GM18870 (cell line): ENCODE measurements at regions not wholly inside any gene's neighbourhood (a gene's known extent, or its start where the extent isn't known, plus 50 kb on each side); places are given as distances from the start of the nearest gene placed in this dataset.
A peak's percentile ranks its signal among the peaks of the same experiment; 100 is the strongest.
"Not testable (repeated sequence)": the region's sequence is repeated elsewhere in the genome, so short reads cannot be mapped to it uniquely, and the experiment has no call there.

ENCODE experiments used
- ATAC-seq: cut with Tn5 transposase; IDR thresholded peaks from one replicate; pipeline ENCODE4 v1.9.1; 2021; ENCODE audit warnings: moderate library complexity; ENCODE audit not compliant: unreplicated experiment

GRCh38 chr4:84291969-84292368 lies 207.1 kb downstream of the NKX6-1 start:
- ATAC-seq: no peak

DNA sequence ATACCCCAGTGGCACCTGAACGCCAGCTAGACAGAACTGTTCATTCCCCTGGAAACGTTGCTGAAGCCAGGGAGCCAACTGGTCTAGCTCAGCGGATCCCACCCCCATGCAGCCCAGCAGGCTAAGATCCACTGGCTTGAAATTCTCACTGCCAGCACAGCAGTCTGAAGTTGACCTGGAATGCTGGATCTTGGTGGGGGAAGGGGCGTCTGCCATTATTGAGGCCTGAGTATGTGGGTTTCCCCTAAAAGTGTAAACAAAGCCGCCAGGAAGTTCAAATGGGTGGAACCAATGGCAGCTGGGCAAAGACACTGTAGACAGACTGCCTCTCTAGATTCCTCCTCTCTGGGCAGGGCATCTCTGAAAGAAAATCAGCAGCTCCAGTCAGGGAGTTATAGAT lies 213.0 kb downstream of the NKX6-1 start:
- no peak for ATAC-seq

GRCh38 chr4:84279678-84280077 lies 219.4 kb downstream of the NKX6-1 start:
- ATAC-seq: no peak

- no peak for ATAC-seq
Observed at GRCh38 chr4:84277923-84278322, 221.2 kb downstream of the NKX6-1 start.

DNA sequence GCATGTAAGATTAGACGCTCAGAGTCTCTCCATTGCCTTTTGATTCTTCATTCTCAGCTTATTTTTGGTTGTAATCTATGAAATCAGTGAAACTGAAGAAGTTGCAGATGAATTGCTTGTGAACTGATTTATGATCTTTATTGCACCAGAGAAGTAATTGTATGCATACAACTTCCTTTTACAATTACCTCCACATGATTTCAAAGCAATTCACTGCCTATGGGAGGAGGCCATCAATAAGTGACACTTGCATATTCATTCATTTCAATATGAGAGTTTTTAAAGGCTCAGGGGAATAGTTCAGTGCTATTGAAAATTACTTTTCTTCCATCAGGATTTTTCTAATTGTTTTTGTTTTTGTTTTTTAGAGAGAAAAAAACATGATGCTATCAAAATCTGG lies 222.3 kb downstream of the NKX6-1 start:
- no peak for ATAC-seq

- no peak for ATAC-seq
Observed at GRCh38 chr4:84269536-84270044, 229.5 kb downstream of the NKX6-1 start.

DNA sequence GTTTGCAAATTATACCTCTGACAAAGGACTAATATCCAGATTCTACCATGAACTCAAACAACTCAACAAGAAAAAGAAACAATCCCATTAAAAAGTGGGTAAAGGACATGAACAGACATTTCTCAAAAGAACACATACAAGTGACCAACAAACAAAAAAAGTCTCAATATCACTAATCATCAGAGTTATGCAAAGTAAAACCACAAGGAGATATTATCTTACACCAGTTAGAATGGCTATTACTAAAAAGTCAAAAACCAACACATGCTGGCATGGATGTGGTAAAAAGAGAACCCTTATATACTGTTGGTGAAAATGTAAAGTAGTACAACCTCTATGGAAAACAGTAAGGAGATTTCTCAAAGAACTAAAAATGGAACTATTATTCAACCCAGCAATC lies 234.4 kb downstream of the NKX6-1 start:
- peak; percentile 54 for ATAC-seq

- ATAC-seq: peak; percentile 41
Observed at GRCh38 chr4:84263415-84263814, 235.7 kb downstream of the NKX6-1 start.

DNA sequence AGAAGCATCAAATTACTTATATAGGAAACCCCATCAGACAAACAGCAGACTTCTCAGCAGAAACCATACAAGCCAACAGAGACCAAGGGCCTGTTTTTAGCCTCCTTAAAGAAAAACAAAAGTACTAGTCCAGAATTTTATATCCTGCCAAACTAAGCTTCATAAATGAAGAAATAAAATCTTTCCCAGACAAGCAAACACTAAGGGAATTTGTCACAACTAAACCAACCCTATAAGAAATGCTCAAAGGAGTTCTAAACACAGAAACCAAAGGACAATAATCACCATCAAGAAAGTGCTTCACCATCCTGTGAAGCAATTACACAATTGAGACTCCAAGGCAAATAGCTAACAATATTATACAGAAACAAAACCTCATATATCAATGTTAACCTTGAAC lies 238.6 kb downstream of the NKX6-1 start:
- no peak for ATAC-seq

- ATAC-seq: peak; percentile 93
Observed at GRCh38 chr4:84258905-84259830, 239.9 kb downstream of the NKX6-1 start.

- ATAC-seq: no peak
Observed at GRCh38 chr4:84254537-84254936, 244.6 kb downstream of the NKX6-1 start.

- ATAC-seq: no peak
Observed at GRCh38 chr4:84249521-84249920, 249.6 kb downstream of the NKX6-1 start.

- not testable (repeated sequence) for ATAC-seq
Observed at GRCh38 chr4:84245042-84245441, 254.1 kb downstream of the NKX6-1 start.

DNA sequence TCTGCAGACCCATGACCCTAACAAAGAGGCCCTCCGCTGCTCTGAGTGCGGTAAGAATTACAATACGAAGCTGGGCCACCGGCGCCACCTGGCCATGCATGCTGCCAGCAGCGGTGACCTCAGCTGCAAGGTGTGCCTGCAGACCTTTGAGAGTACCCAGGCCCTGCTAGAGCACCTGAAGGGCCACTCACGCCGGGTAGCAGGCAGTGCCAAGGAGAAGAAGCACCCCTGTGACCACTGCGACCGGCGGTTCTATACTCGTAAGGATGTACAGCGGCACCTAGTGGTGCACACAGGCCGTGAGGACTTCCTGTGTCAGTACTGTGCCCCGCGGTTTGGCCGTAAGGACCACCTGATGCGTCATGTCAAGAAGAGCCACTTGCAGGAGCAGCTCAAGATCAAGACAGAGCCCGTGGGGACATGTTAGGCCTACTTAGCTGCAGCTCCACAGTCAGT lies 254.7 kb downstream of the NKX6-1 start:
- ATAC-seq: not testable (repeated sequence)

DNA sequence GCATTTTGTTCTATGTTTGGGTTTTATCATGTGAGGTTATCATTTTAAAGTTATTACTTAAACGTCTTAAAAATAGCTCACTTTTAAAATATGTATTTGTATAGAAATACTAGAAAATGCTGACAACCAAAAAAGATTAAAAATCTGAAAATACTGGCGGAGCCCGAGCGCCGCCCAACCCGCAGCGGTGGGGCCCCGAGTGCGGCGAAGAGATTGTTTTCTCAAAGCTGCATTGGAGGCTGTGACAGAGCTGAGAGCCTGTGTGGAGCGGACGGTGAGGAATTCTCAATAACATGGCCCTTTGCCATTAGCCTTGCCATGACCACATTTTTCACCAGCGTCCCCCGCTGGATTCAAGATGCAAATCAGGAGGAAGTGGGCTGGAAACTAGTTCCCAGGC lies 255.4 kb downstream of the NKX6-1 start:
- no peak for ATAC-seq

GRCh38 chr4:84239278-84239845 lies 259.7 kb downstream of the NKX6-1 start:
- no peak for ATAC-seq

GRCh38 chr4:84238247-84239090 lies 260.6 kb downstream of the NKX6-1 start:
- peak; percentile 20 for ATAC-seq

DNA sequence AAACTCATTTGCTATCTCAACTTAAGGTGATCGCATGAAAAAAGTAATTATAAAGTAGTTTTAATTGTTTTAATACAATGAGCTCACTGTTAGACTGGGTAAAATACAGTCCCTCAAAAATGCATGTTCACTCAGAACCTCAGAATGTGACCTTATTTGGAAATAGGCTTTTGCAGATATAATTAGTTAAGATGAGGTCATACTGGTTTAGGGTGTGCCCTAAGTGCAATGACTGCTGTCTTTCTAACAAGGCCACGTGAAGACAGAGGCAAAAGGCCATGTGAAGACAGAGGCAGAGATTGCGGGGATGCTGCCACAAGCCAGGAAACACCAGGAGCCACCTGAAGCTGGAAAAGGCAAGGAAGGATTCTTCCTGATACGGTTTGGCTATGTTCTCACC lies 262.1 kb downstream of the NKX6-1 start:
- no peak for ATAC-seq

DNA sequence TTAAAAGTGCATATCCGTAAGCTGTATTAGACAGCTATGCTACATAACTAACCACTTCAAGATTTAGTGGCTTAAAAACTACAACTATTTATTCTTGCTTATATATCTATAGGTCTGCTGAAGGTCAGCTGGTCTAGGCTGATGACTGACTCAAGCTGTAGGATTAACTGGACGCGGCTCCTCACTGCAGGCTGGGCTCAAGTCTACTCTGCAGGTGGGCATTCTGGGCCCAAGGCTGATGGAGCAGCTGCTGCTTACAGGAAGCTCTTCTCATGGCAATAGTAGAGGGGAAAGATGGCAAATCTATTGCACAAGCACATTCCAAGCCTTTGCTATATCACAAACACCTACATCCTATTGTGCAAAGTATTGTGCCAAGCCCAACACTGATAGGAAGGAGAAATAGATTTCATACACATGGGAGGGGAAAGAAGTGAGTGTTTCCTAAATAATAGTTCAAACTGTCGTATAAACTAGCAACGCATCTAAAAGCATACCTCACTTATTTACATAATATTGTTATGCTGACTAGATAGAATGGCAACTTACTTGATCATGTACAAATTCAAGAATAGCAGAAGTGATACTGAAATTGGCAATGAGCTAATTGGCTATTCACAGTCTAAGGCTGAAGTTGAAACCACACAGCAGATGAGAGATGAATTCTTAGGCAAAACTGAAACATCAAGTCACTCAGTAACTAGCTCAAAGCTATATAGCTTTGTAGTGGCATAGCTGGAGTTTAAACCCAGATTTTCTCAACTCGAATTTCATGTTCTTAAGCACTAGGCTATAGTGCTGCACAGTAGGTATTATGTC lies 263.8 kb downstream of the NKX6-1 start:
- ATAC-seq: peak; percentile 99
